Natural killer cell (primary cell): ENCODE measurements at regions not wholly inside any gene's neighbourhood (a gene's known extent, or its start where the extent isn't known, plus 50 kb on each side); places are given as distances from the start of the nearest gene placed in this dataset.
A peak's percentile ranks its signal among the peaks of the same experiment; 100 is the strongest.

Source experiments
- ATAC-seq, 3 donors: fragments of 150-1000 bp in 2 of 3; fragments of 200-7000 bp in 1 of 3; cut with Tn5 transposase; 1 replicate in 1 of 3; 2 replicates in 2 of 3; pipeline ENCODE4 v1.10.0; 2021; ENCODE audit warnings: mild to moderate bottlenecking in 2 of 3, moderate library complexity in 2 of 3
- DNase-seq, 2 donors: peaks; one replicate each; pipeline versions ENCODE4 v3.0.0 to v3.0.0-alpha.2; 2013 to 2021; ENCODE audit warnings: mixed read lengths in 1 of 2
- H3K27ac ChIP-seq: one replicate; pipeline ENCODE4 v1.5.1; 2013; ENCODE audit warnings: mild to moderate bottlenecking, low read length
- H3K27me3 ChIP-seq: one replicate; pipeline ENCODE4 v1.6.1; 2013; ENCODE audit warnings: low read length; ENCODE audit not compliant: control insufficient read depth, insufficient read depth
- H3K36me3 ChIP-seq: one replicate; pipeline ENCODE4 v1.6.1; 2013; ENCODE audit warnings: low read length; ENCODE audit not compliant: control insufficient read depth, insufficient read depth
- H3K4me1 ChIP-seq: one replicate; pipeline ENCODE4 v1.6.1; 2013; ENCODE audit warnings: low read length; ENCODE audit not compliant: control insufficient read depth, insufficient read depth
- H3K4me3 ChIP-seq: one replicate; pipeline ENCODE4 v1.5.1; 2013; ENCODE audit warnings: low read length
- H3K9me3 ChIP-seq: one replicate; pipeline ENCODE4 v1.6.1; 2013; ENCODE audit warnings: low read length; ENCODE audit not compliant: control insufficient read depth, insufficient read depth
- H3K27ac Mint-ChIP-seq, 2 donors: one replicate each; pipeline ENCODE4 v1.8.0; 2022; ENCODE audit warnings: mild to moderate bottlenecking in 2 of 2, mixed read lengths in 2 of 2, moderate library complexity in 1 of 2
- H3K27me3 Mint-ChIP-seq, 2 donors: one replicate each; pipeline ENCODE4 v1.8.0; 2022; ENCODE audit warnings: low read depth in 2 of 2, mixed read lengths in 2 of 2
- H3K36me3 Mint-ChIP-seq: one replicate; pipeline ENCODE4 v1.8.0; 2022; ENCODE audit warnings: mixed read lengths
- H3K4me1 Mint-ChIP-seq, 2 donors: one replicate each; pipeline ENCODE4 v1.8.0; 2022; ENCODE audit warnings: mixed read lengths in 2 of 2
- H3K4me3 Mint-ChIP-seq: one replicate; pipeline ENCODE4 v1.8.0; 2022; ENCODE audit warnings: mild to moderate bottlenecking, moderate library complexity, mixed read lengths
- H3K9me3 Mint-ChIP-seq, 2 donors: one replicate each; pipeline ENCODE4 v1.8.0; 2022; ENCODE audit warnings: mixed read lengths in 2 of 2
- whole genome bisulfite sequencing: methylation state at CpG from one replicate; pipeline ENCODE4 v1.1.7; 2013; ENCODE audit warnings: missing lambda C conversion rate; ENCODE audit not compliant: insufficient coverage; 5-methylcytosine and 5-hydroxymethylcytosine counted together
- intact Hi-C: fragments of 100-400 bp; cut with micrococcal nuclease; formaldehyde crosslinking; loops from one replicate; pipeline ENCODE4 v1.14.2; 2022
- TF ChIP-seq, protein P1 (sequence below): fragments of 200-600 bp; IDR thresholded peaks from one replicate; pipeline ENCODE4 v1.8.0; 2022; ENCODE audit warnings: antibody characterized with exemption

- H3K4me3 Mint-ChIP-seq, result no peak overlapping the region
- H3K27me3 Mint-ChIP-seq, result peaks cover 0 to 3% of the 10 kb centered on the region in 2 donors
- no peaks in the 10 kb centered on the region for H3K9me3 Mint-ChIP-seq
- Histone ChIP-seq H3K27me3 (no peaks in the 10 kb centered on the region), H3K36me3 (no peaks in the 10 kb centered on the region), H3K27ac (no peak overlapping the region), H3K4me1 (no peaks in the 10 kb centered on the region), H3K9me3 (no peaks in the 10 kb centered on the region), H3K4me3 (no peak overlapping the region)
- no peaks in the 10 kb centered on the region for H3K36me3 Mint-ChIP-seq
- H3K4me1 Mint-ChIP-seq, result no peaks in the 10 kb centered on the region
- DNase-seq (no peak), ATAC-seq (no peak)
- intact Hi-C loops, result no loop called here
- H3K27ac Mint-ChIP-seq, result no peak overlapping the region
- TF ChIP-seq, protein P1, sequence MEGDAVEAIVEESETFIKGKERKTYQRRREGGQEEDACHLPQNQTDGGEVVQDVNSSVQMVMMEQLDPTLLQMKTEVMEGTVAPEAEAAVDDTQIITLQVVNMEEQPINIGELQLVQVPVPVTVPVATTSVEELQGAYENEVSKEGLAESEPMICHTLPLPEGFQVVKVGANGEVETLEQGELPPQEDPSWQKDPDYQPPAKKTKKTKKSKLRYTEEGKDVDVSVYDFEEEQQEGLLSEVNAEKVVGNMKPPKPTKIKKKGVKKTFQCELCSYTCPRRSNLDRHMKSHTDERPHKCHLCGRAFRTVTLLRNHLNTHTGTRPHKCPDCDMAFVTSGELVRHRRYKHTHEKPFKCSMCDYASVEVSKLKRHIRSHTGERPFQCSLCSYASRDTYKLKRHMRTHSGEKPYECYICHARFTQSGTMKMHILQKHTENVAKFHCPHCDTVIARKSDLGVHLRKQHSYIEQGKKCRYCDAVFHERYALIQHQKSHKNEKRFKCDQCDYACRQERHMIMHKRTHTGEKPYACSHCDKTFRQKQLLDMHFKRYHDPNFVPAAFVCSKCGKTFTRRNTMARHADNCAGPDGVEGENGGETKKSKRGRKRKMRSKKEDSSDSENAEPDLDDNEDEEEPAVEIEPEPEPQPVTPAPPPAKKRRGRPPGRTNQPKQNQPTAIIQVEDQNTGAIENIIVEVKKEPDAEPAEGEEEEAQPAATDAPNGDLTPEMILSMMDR, result no peak
- 92% methylated on average over 5 of the region's 5 CpGs for WGBS
Observed at GRCh38 chr11:19579957-19580356, 132.7 kb upstream of the NAV2 start.

GRCh38 chr11:19578871-19579270 lies 133.8 kb upstream of the NAV2 start:
- Mint-ChIP-seq H3K4me1 (no peaks in the 10 kb centered on the region), H3K27me3 (peaks cover 0 to 3% of the 10 kb centered on the region in 2 donors), H3K36me3 (no peaks in the 10 kb centered on the region), H3K9me3 (no peaks in the 10 kb centered on the region), H3K4me3 (no peak overlapping the region), H3K27ac (no peak overlapping the region)
- H3K27ac ChIP-seq, result no peak overlapping the region
- intact Hi-C loops, result no loop called here
- H3K9me3 ChIP-seq, result no peaks in the 10 kb centered on the region
- H3K4me3 ChIP-seq, result no peak overlapping the region
- ATAC-seq (peak in 1 of 3 donors; percentile 27), DNase-seq (no peak)
- TF ChIP-seq, protein P1, result no peak
- H3K4me1 ChIP-seq, result no peaks in the 10 kb centered on the region
- 94% methylated on average over 2 of the region's 2 CpGs for WGBS
- no peaks in the 10 kb centered on the region for H3K27me3 ChIP-seq
- H3K36me3 ChIP-seq, result no peaks in the 10 kb centered on the region

GRCh38 chr11:19577976-19578619 lies 134.5 kb upstream of the NAV2 start:
- no peak overlapping the region for H3K4me3 ChIP-seq
- DNase-seq (no peak), ATAC-seq (no peak)
- H3K27me3 ChIP-seq, result no peaks in the 10 kb centered on the region
- no peaks in the 10 kb centered on the region for H3K4me1 Mint-ChIP-seq
- no peaks in the 10 kb centered on the region for H3K4me1 ChIP-seq
- H3K9me3 Mint-ChIP-seq, result no peaks in the 10 kb centered on the region
- intact Hi-C loops, result no loop called here
- H3K27ac ChIP-seq, result no peak overlapping the region
- WGBS, result 38% methylated on average over 9 of the region's 9 CpGs
- no peak overlapping the region for H3K4me3 Mint-ChIP-seq
- no peak overlapping the region for H3K27ac Mint-ChIP-seq
- H3K27me3 Mint-ChIP-seq, result peaks cover 0 to 3% of the 10 kb centered on the region in 2 donors
- H3K36me3 ChIP-seq, result no peaks in the 10 kb centered on the region
- H3K9me3 ChIP-seq, result no peaks in the 10 kb centered on the region
- no peaks in the 10 kb centered on the region for H3K36me3 Mint-ChIP-seq
- TF ChIP-seq, protein P1, result no peak

- Histone ChIP-seq H3K27ac (no peak overlapping the region), H3K4me3 (no peak overlapping the region), H3K9me3 (no peaks in the 10 kb centered on the region), H3K27me3 (no peaks in the 10 kb centered on the region), H3K36me3 (no peaks in the 10 kb centered on the region), H3K4me1 (no peaks in the 10 kb centered on the region)
- ATAC-seq (no peak), DNase-seq (no peak)
- Mint-ChIP-seq H3K27ac (no peak overlapping the region), H3K27me3 (peaks cover 0 to 3% of the 10 kb centered on the region in 2 donors), H3K4me3 (no peak overlapping the region), H3K4me1 (no peaks in the 10 kb centered on the region), H3K9me3 (no peaks in the 10 kb centered on the region), H3K36me3 (no peaks in the 10 kb centered on the region)
- 32% methylated on average over 8 of the region's 8 CpGs for WGBS
- intact Hi-C loops, result no loop called here
- TF ChIP-seq, protein P1, result no peak
Observed at GRCh38 chr11:19577391-19577975, 135.2 kb upstream of the NAV2 start.
